ENCODE measurements at regions not wholly inside any gene's neighbourhood (a gene's known extent, or its start where the extent isn't known, plus 50 kb on each side); places are given as distances from the start of the nearest gene placed in this dataset.

GRCh38 chr2:198991431-198991830, 466.3 kb downstream of the SATB2 start:
- Histone ChIP-seq H3K27ac (ENCODE audit: low read depth, low read length) (no peak overlapping the region), H3K79me2 (ENCODE audit: insufficient read depth, low read length) (no peaks in the 10 kb centered on the region), H3K4me3 (ENCODE audit: insufficient read depth, low read length) (no peak overlapping the region), H3K27me3 (ENCODE audit: insufficient read depth, low read length) (no peaks in the 10 kb centered on the region), H4K20me1 (ENCODE audit: insufficient read depth, low read length) (no peaks in the 10 kb centered on the region), H2AFZ (ENCODE audit: low read length) (no peak overlapping the region), H3K4me2 (ENCODE audit: insufficient read depth, low read length) (no peak overlapping the region), H3K9me3 (ENCODE audit: low read depth, low read length) (no peaks in the 10 kb centered on the region), H3K36me3 (ENCODE audit: insufficient read depth, low read length) (no peaks in the 10 kb centered on the region), H3K4me1 (ENCODE audit: insufficient read depth, low read length) (no peaks in the 10 kb centered on the region)
- no peak for TF ChIP-seq CTCF (IDR thresholded peaks at IDR 0.05; ENCODE audit: extremely low read depth, low read depth, low read length)
- DNase-seq (ENCODE audit: insufficient read length, low spot score, missing footprints): no peak

DNA sequence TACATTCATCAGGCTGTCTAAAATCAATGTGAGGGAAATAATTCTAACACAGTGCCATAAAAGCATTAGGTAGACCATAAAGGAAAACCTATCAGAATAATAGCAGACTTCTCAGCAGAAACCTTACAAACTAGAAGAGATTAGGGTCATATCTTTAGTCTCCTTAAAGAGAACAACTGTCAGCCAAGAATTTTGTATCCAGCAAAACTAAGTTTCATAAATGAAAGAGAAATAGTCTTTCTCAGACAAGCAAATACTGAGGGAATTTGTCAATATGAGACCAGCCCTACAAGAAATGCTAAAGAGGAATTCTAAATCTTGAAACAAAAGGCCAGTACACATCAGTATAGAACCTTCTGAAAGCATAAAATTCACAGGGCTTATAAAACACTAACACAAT, 482.0 kb downstream of the SATB2 start:
- no peaks in the 10 kb centered on the region for H3K27me3 ChIP-seq (ENCODE audit: insufficient read depth, low read length)
- H3K4me1 ChIP-seq (ENCODE audit: insufficient read depth, low read length): no peaks in the 10 kb centered on the region
- no peak overlapping the region for H3K4me2 ChIP-seq (ENCODE audit: insufficient read depth, low read length)
- no peak overlapping the region for H3K4me3 ChIP-seq (ENCODE audit: insufficient read depth, low read length)
- no peak for DNase-seq (ENCODE audit: insufficient read length, low spot score, missing footprints)
- no peaks in the 10 kb centered on the region for H3K36me3 ChIP-seq (ENCODE audit: insufficient read depth, low read length)
- TF ChIP-seq CTCF (IDR thresholded peaks at IDR 0.05; ENCODE audit: extremely low read depth, low read depth, low read length): no peak
- no peak overlapping the region for H2AFZ ChIP-seq (ENCODE audit: low read length)
- H3K9me3 ChIP-seq (ENCODE audit: low read depth, low read length): no peaks in the 10 kb centered on the region
- H3K79me2 ChIP-seq (ENCODE audit: insufficient read depth, low read length): no peaks in the 10 kb centered on the region
- no peak overlapping the region for H3K27ac ChIP-seq (ENCODE audit: low read depth, low read length)
- no peaks in the 10 kb centered on the region for H4K20me1 ChIP-seq (ENCODE audit: insufficient read depth, low read length)

DNA sequence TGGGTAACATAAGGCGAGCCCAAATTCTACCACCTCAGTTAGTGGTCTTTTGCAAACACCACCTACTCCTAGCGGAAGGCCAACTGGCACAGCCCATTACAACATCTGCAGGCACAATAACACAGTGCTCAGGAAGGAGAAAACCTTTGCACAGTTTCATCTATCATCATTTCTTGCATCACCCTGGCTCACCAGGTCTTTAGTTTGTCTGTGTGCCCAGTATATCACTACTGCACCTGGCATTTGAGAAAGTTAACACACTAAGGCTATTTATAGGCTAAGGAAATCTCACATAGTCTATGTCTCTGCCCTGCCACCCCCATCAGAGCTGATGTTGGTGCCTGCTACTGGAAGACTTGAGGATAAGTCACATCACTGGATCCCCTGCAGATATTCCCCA, 484.0 kb downstream of the SATB2 start:
- Histone ChIP-seq H3K4me3 (ENCODE audit: insufficient read depth, low read length) (no peak overlapping the region), H3K27me3 (ENCODE audit: insufficient read depth, low read length) (no peaks in the 10 kb centered on the region), H2AFZ (ENCODE audit: low read length) (no peak overlapping the region), H3K4me1 (ENCODE audit: insufficient read depth, low read length) (no peaks in the 10 kb centered on the region), H3K79me2 (ENCODE audit: insufficient read depth, low read length) (no peaks in the 10 kb centered on the region), H3K36me3 (ENCODE audit: insufficient read depth, low read length) (no peaks in the 10 kb centered on the region), H4K20me1 (ENCODE audit: insufficient read depth, low read length) (no peaks in the 10 kb centered on the region), H3K9me3 (ENCODE audit: low read depth, low read length) (no peaks in the 10 kb centered on the region), H3K4me2 (ENCODE audit: insufficient read depth, low read length) (no peak overlapping the region), H3K27ac (ENCODE audit: low read depth, low read length) (no peak overlapping the region)
- TF ChIP-seq CTCF (IDR thresholded peaks at IDR 0.05; ENCODE audit: extremely low read depth, low read depth, low read length): no peak
- no peak for DNase-seq (ENCODE audit: insufficient read length, low spot score, missing footprints)

GRCh38 chr2:198973181-198973580, 484.6 kb downstream of the SATB2 start:
- TF ChIP-seq CTCF (IDR thresholded peaks at IDR 0.05; ENCODE audit: extremely low read depth, low read depth, low read length): no peak
- H3K4me1 ChIP-seq (ENCODE audit: insufficient read depth, low read length): no peaks in the 10 kb centered on the region
- no peaks in the 10 kb centered on the region for H4K20me1 ChIP-seq (ENCODE audit: insufficient read depth, low read length)
- no peaks in the 10 kb centered on the region for H3K9me3 ChIP-seq (ENCODE audit: low read depth, low read length)
- H3K27me3 ChIP-seq (ENCODE audit: insufficient read depth, low read length): no peaks in the 10 kb centered on the region
- H3K4me3 ChIP-seq (ENCODE audit: insufficient read depth, low read length): no peak overlapping the region
- no peaks in the 10 kb centered on the region for H3K36me3 ChIP-seq (ENCODE audit: insufficient read depth, low read length)
- no peak overlapping the region for H3K4me2 ChIP-seq (ENCODE audit: insufficient read depth, low read length)
- H2AFZ ChIP-seq (ENCODE audit: low read length): no peak overlapping the region
- H3K79me2 ChIP-seq (ENCODE audit: insufficient read depth, low read length): no peaks in the 10 kb centered on the region
- DNase-seq (ENCODE audit: insufficient read length, low spot score, missing footprints): no peak
- H3K27ac ChIP-seq (ENCODE audit: low read depth, low read length): no peak overlapping the region
